B cell (primary cell): ENCODE measurements at regions not wholly inside any gene's neighbourhood (a gene's known extent, or its start where the extent isn't known, plus 50 kb on each side); places are given as distances from the start of the nearest gene placed in this dataset.

Experiments used
- ATAC-seq: fragments of 200-7000 bp; cut with Tn5 transposase; one replicate; pipeline ENCODE4 v1.10.0; 2021; ENCODE audit warnings: low read depth, mild to moderate bottlenecking, moderate number of reproducible peaks, moderate library complexity
- CTCF ChIA-PET: fragments of 350-600 bp; sonication (Branson Sonifier 250); formaldehyde crosslinking; loops from one replicate; lab custom pipeline; 2021; ENCODE audit warnings: antibody characterized with exemption, inconsistent platforms; lab: Charles Lee
- POLR2A ChIA-PET: fragments of 350-600 bp; sonication (Branson Sonifier 250); formaldehyde crosslinking; loops from one replicate; lab custom pipeline; 2021; ENCODE audit warnings: antibody characterized with exemption; lab: Charles Lee
- DNase-seq: peaks from one replicate; pipeline ENCODE4 v3.0.0; 2013
- H2AFZ ChIP-seq: 2 replicates; pipeline ENCODE4 v1.6.1; 2012; ENCODE audit warnings: mild to moderate bottlenecking, low read depth, low read length; ENCODE audit not compliant: insufficient read depth, poor library complexity, severe bottlenecking
- H3K27ac ChIP-seq, 2 donors: 1 replicate in 1 of 2; 2 replicates in 1 of 2; pipeline ENCODE4 v1.5.1; 2012 to 2013; ENCODE audit warnings: low read length in 2 of 2, mild to moderate bottlenecking in 2 of 2, moderate library complexity in 1 of 2
- H3K27me3 ChIP-seq, 4 experiments: fragments of 200-600 bp in 1 of 4; sonication (generic) in 1 of 4; replicated peaks in 1 of 4; 1 replicate in 2 of 4; 2 replicates in 2 of 4; pipeline versions ENCODE4 v1.6.1 to v1.7.0; 2013 to 2016; ENCODE audit warnings: low read length in 3 of 4, mild to moderate bottlenecking in 2 of 4, mixed read lengths in 1 of 4, moderate library complexity in 1 of 4; ENCODE audit not compliant: insufficient read depth in 4 of 4, control insufficient read depth in 3 of 4; ENCODE audit errors: control extremely low read depth in 1 of 4
- H3K36me3 ChIP-seq, 2 experiments: replicated peaks in 1 of 2; 1 replicate in 1 of 2; 2 replicates in 1 of 2; pipeline versions ENCODE4 v1.6.1 to v1.7.1; 2013; ENCODE audit warnings: low read length in 1 of 2; ENCODE audit not compliant: insufficient read depth in 2 of 2, control insufficient read depth in 1 of 2; ENCODE audit errors: control extremely low read depth in 1 of 2, extremely low read depth in 1 of 2
- H3K4me1 ChIP-seq, 2 donors: fragments of 200-600 bp in 1 of 2; sonication (generic) in 1 of 2; 1 replicate in 1 of 2; 2 replicates in 1 of 2; pipeline versions ENCODE4 v1.5.1 to v1.6.1; 2013 to 2017; ENCODE audit warnings: low read length in 2 of 2; ENCODE audit not compliant: control insufficient read depth in 2 of 2, insufficient read depth in 2 of 2
- H3K4me2 ChIP-seq: replicated peaks from 2 replicates; pipeline ENCODE3; 2012; ENCODE audit warnings: mild to moderate bottlenecking, low read depth, low read length; ENCODE audit not compliant: poor library complexity, severe bottlenecking
- H3K4me3 ChIP-seq, 5 experiments: fragments of 200-600 bp in 1 of 5; sonication (generic) in 1 of 5; 1 replicate in 3 of 5; 2 replicates in 2 of 5; pipeline versions ENCODE4 v1.5.1 to v1.7.0; 2011 to 2016; ENCODE audit warnings: low read length in 4 of 5, mild to moderate bottlenecking in 4 of 5, low read depth in 2 of 5, control low read depth in 1 of 5, moderate library complexity in 1 of 5; ENCODE audit not compliant: insufficient read depth in 1 of 5; ENCODE audit errors: control extremely low read depth in 1 of 5, extremely low read depth in 1 of 5
- H3K79me2 ChIP-seq: fragments of 200-600 bp; sonication (generic); one replicate; pipeline ENCODE4 v1.6.0; 2016; ENCODE audit warnings: low read length; ENCODE audit not compliant: control insufficient read depth, insufficient read depth
- H3K9ac ChIP-seq: fragments of 200-600 bp; sonication (generic); 2 replicates; pipeline ENCODE4 v1.6.1; 2017; ENCODE audit warnings: mild to moderate bottlenecking, low read length, moderate library complexity
- H3K9me3 ChIP-seq, 3 donors: one replicate each; pipeline versions ENCODE4 v1.6.1 to v1.7.1; 2013; ENCODE audit warnings: low read length in 2 of 3; ENCODE audit not compliant: control insufficient read depth in 2 of 3, insufficient read depth in 1 of 3; ENCODE audit errors: control extremely low read depth in 1 of 3
- H4K20me1 ChIP-seq: 2 replicates; pipeline ENCODE4 v1.6.0; 2012; ENCODE audit warnings: mild to moderate bottlenecking, low read length; ENCODE audit not compliant: insufficient read depth, control insufficient read depth, poor library complexity, severe bottlenecking
- H3K27ac Mint-ChIP-seq: one replicate; pipeline ENCODE4 v1.8.0; 2021; ENCODE audit warnings: mixed read lengths
- H3K27me3 Mint-ChIP-seq: one replicate; pipeline ENCODE4 v1.8.0; 2021; ENCODE audit warnings: mixed read lengths
- H3K4me1 Mint-ChIP-seq: one replicate; pipeline ENCODE4 v1.8.0; 2021; ENCODE audit warnings: mixed read lengths
- H3K4me3 Mint-ChIP-seq: one replicate; pipeline ENCODE4 v1.8.0; 2021; ENCODE audit warnings: mixed read lengths
- H3K9me3 Mint-ChIP-seq: one replicate; pipeline ENCODE4 v1.8.0; 2022; ENCODE audit warnings: mixed read lengths; ENCODE audit not compliant: insufficient read depth
- CTCF ChIP-seq: fragments of 200-600 bp; IDR thresholded peaks from one replicate; pipeline ENCODE4 v1.8.0; 2022; ENCODE audit warnings: antibody characterized with exemption, mild to moderate bottlenecking
- EZH2 ChIP-seq: IDR thresholded peaks from 2 replicates; pipeline ENCODE4 v1.6.1; 2012; ENCODE audit warnings: borderline replicate concordance, low read depth, mild to moderate bottlenecking, moderate library complexity, low read length; ENCODE audit not compliant: insufficient read depth, poor library complexity, severe bottlenecking
- WGBS: methylation state at CpG from one replicate; pipeline ENCODE4 v1.1.5; 2013; ENCODE audit warnings: missing lambda C conversion rate; ENCODE audit not compliant: insufficient coverage; 5-methylcytosine and 5-hydroxymethylcytosine counted together
- intact Hi-C: fragments of 100-400 bp; cut with micrococcal nuclease; formaldehyde crosslinking; loops from one replicate; pipeline ENCODE4 v1.10.0; 2022

- H3K27me3 Mint-ChIP-seq: no peaks in the 10 kb centered on the region
- H2AFZ ChIP-seq: no peak overlapping the region
- ATAC-seq (no peak), DNase-seq (no peak)
- TF ChIP-seq CTCF (no peak), EZH2 (no peak)
- H3K4me1 ChIP-seq: no peaks in the 10 kb centered on the region
- intact Hi-C loops: no loop called here
- ChIA-PET CTCF (no interaction called here), POLR2A (no interaction called here)
- no peak overlapping the region for H3K4me2 ChIP-seq
- H4K20me1 ChIP-seq: no peaks in the 10 kb centered on the region
- H3K4me3 Mint-ChIP-seq: no peak overlapping the region
- no peak overlapping the region for H3K27ac ChIP-seq
- no peaks in the 10 kb centered on the region for H3K36me3 ChIP-seq
- H3K27ac Mint-ChIP-seq: no peak overlapping the region
- no peaks in the 10 kb centered on the region for H3K9me3 ChIP-seq
- no peaks in the 10 kb centered on the region for H3K79me2 ChIP-seq
- no peaks in the 10 kb centered on the region for H3K4me1 Mint-ChIP-seq
- no peak overlapping the region for H3K9ac ChIP-seq
- H3K9me3 Mint-ChIP-seq: no peaks in the 10 kb centered on the region
- H3K4me3 ChIP-seq: no peak overlapping the region
- 93% methylated on average over 4 of the region's 5 CpGs for WGBS
- H3K27me3 ChIP-seq: no peaks in the 10 kb centered on the region
Measured at GRCh38 chr16:63244631-63245030, 1208.4 kb upstream of the CDH8 start.

DNA sequence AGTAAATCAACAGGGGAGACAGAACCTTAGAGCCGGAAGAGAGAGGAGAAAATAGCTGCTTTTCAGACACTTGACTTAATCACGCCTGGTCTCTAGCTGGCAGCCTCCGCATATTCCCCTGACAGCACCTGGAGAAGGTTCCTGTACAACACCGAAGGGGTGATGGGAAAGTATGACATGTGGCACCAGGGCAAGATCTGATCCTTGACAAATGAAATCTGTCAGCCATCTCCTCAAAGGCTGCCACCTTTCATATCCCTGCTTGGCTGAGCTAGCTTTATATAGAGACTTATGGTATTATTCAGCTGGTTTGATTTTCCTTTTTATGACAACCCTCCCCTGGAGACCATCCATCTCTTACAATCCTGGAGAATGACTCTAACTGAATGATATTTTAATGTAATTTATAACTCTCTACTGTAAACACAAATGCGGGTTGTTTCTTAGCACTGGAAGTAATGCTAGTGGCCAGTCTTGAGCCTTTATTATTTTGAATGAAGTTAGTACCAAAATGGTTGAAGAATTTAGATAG is 1205.3 kb upstream of the CDH8 start:
- Mint-ChIP-seq H3K27ac (no peak overlapping the region), H3K9me3 (no peaks in the 10 kb centered on the region), H3K4me3 (no peak overlapping the region), H3K4me1 (no peaks in the 10 kb centered on the region), H3K27me3 (no peaks in the 10 kb centered on the region)
- Histone ChIP-seq H3K4me1 (no peaks in the 10 kb centered on the region), H3K27ac (no peak overlapping the region), H3K9me3 (no peaks in the 10 kb centered on the region), H3K36me3 (no peaks in the 10 kb centered on the region), H3K27me3 (no peaks in the 10 kb centered on the region), H2AFZ (no peak overlapping the region), H4K20me1 (no peaks in the 10 kb centered on the region), H3K4me2 (no peak overlapping the region), H3K4me3 (no peak overlapping the region), H3K9ac (no peak overlapping the region), H3K79me2 (no peaks in the 10 kb centered on the region)
- intact Hi-C loops: no loop called here
- DNase-seq (no peak), ATAC-seq (no peak)
- POLR2A ChIA-PET: no interaction called here
- 100% methylated on average over 2 of the region's 5 CpGs for WGBS
- TF ChIP-seq EZH2 (no peak), CTCF (no peak)
- CTCF ChIA-PET: no interaction called here
